ENCODE measurements at regions not wholly inside any gene's neighbourhood (a gene's known extent, or its start where the extent isn't known, plus 50 kb on each side); places are given as distances from the start of the nearest gene placed in this dataset.
A peak's percentile ranks its signal among the peaks of the same experiment; 100 is the strongest.

DNA sequence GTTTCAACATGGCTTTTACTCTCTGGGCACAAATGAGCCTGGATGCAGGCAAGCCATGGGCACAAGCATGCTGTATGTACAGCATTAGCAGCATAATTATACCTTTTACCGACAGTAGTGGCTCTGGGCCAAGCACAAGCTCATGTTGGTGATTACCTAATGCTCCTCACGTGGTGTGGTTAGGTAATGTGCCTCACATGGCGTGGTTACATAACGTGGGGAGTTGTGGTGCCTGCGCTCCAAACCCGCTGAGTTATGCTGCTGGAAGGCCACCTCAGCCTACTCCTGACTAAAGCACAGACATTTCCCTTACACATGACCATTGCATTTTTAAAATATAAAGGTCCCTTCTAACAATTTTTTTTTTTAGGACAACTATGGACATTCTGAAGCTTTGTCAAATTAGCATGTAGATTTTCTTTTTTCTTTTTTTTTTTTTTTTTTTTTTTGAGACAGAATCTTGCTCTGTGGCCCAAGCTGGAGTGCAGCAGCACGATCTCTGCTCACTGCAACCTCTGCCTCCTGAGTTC, 794.0 kb downstream of the EFNA5 start:
- Histone ChIP-seq H3K36me3 (ENCODE audit: insufficient read depth, low read length, poor library complexity, severe bottlenecking) (no peaks in the 10 kb centered on the region), H3K4me1 (ENCODE audit: insufficient read depth, low read length, poor library complexity, severe bottlenecking) (peaks cover 4% of the 10 kb centered on the region), H3K27ac (ENCODE audit: low read depth, low read length, poor library complexity, severe bottlenecking) (no peak overlapping the region), H3K27me3 (replicated peaks; ENCODE audit: insufficient read depth, low read depth, low read length, poor library complexity) (no peaks in the 10 kb centered on the region), H3K9me3 (ENCODE audit: low read depth, low read length, poor library complexity, severe bottlenecking) (peaks cover 9% of the 10 kb centered on the region), H3K4me3 (ENCODE audit: low read depth, low read length, poor library complexity, severe bottlenecking) (no peak overlapping the region)
- CTCF ChIA-PET = no interaction called here
- peak; percentile 17 for DNase-seq (ENCODE audit: low spot score)
- POLR2A ChIA-PET (ENCODE audit: low non-redundant PET) = no interaction called here
- no TSS peak for BruUV-seq (replicated peaks)
- intact Hi-C loops (cut with micrococcal nuclease; ENCODE audit: unreplicated experiment) = loop anchor here (10.0 kb wide), 1 partner anchor 122 kb away; no protein-coding TSS in a partner anchor
- no peak for TF ChIP-seq EZH2 (IDR thresholded peaks at IDR 0.05; ENCODE audit: borderline replicate concordance, low read depth, low read length, poor library complexity, severe bottlenecking)
- TF ChIP-seq CTCF (conservative IDR thresholded peaks at IDR 0.05; ENCODE audit: low read depth, low read length) = no peak

GRCh38 chr5:106876298-106876622, 794.5 kb downstream of the EFNA5 start:
- Histone ChIP-seq H3K9me3 (ENCODE audit: low read depth, low read length, poor library complexity, severe bottlenecking) (peaks cover 9% of the 10 kb centered on the region), H3K27ac (ENCODE audit: low read depth, low read length, poor library complexity, severe bottlenecking) (no peak overlapping the region), H3K4me3 (ENCODE audit: low read depth, low read length, poor library complexity, severe bottlenecking) (no peak overlapping the region), H3K27me3 (replicated peaks; ENCODE audit: insufficient read depth, low read depth, low read length, poor library complexity) (no peaks in the 10 kb centered on the region), H3K4me1 (ENCODE audit: insufficient read depth, low read length, poor library complexity, severe bottlenecking) (no peaks in the 10 kb centered on the region), H3K36me3 (ENCODE audit: insufficient read depth, low read length, poor library complexity, severe bottlenecking) (no peaks in the 10 kb centered on the region)
- ChIA-PET CTCF (no interaction called here), POLR2A (ENCODE audit: low non-redundant PET) (no interaction called here)
- DNase-seq (ENCODE audit: low spot score) = no peak
- TF ChIP-seq CTCF (conservative IDR thresholded peaks at IDR 0.05; ENCODE audit: low read depth, low read length) (no peak), EZH2 (IDR thresholded peaks at IDR 0.05; ENCODE audit: borderline replicate concordance, low read depth, low read length, poor library complexity, severe bottlenecking) (no peak)
- BruUV-seq (replicated peaks) = no TSS peak
- intact Hi-C loops (cut with micrococcal nuclease; ENCODE audit: unreplicated experiment) = loop anchor here (10.0 kb wide), 1 partner anchor 121 kb away; no protein-coding TSS in a partner anchor

DNA sequence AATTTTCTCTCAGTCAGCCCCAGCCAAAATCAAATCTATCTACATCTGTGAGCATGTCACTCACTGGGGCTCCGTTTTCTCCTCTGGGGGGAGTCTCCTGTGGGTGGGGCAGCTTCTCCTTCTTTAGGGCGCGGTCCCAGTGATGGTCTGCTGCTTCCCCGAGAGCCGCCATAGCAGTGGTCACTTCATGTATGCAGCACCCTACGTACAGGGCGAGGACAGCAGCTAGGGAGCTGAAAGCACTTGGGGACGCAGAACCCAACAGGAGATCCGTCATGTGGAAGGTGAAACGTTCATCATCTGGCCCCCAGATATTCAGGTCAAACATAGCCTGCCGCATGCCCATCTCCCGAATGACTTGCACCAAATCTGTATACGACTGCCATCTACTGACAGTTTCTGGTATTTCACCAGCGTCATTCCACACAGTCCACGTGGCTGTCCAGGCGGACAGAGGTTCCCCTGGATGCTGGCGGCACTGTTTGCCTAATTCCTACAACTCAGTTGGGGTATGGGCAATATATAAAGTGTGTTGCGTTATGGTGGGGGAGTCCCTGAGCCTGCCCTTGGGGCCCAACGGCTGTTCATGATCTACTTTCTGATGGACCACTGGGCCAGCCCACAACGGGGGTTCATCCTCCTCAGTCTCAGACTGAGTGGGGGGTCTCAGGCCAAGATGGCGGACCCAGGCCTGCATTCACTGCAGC, 795.0 kb downstream of the EFNA5 start:
- POLR2A ChIA-PET (ENCODE audit: low non-redundant PET) = no interaction called here
- H3K4me1 ChIP-seq (ENCODE audit: insufficient read depth, low read length, poor library complexity, severe bottlenecking) = no peaks in the 10 kb centered on the region
- peaks cover 9% of the 10 kb centered on the region for H3K9me3 ChIP-seq (ENCODE audit: low read depth, low read length, poor library complexity, severe bottlenecking)
- TF ChIP-seq EZH2 (IDR thresholded peaks at IDR 0.05; ENCODE audit: borderline replicate concordance, low read depth, low read length, poor library complexity, severe bottlenecking) (no peak), CTCF (conservative IDR thresholded peaks at IDR 0.05; ENCODE audit: low read depth, low read length) (peak; percentile 49)
- H3K4me3 ChIP-seq (ENCODE audit: low read depth, low read length, poor library complexity, severe bottlenecking) = no peak overlapping the region
- no peak overlapping the region for H3K27ac ChIP-seq (ENCODE audit: low read depth, low read length, poor library complexity, severe bottlenecking)
- DNase-seq (ENCODE audit: low spot score) = peak; percentile 57
- H3K36me3 ChIP-seq (ENCODE audit: insufficient read depth, low read length, poor library complexity, severe bottlenecking) = no peaks in the 10 kb centered on the region
- BruUV-seq (replicated peaks) = no TSS peak
- intact Hi-C loops (cut with micrococcal nuclease; ENCODE audit: unreplicated experiment) = loop anchor here (10.0 kb wide), 1 partner anchor 121 kb away; no protein-coding TSS in a partner anchor
- H3K27me3 ChIP-seq (replicated peaks; ENCODE audit: insufficient read depth, low read depth, low read length, poor library complexity) = no peaks in the 10 kb centered on the region
- CTCF ChIA-PET = no interaction called here

All from A673 (cell line).